Lower lobe of right lung (tissue), 2 donors: ENCODE measurements at regions not wholly inside any gene's neighbourhood (a gene's known extent, or its start where the extent isn't known, plus 50 kb on each side); places are given as distances from the start of the nearest gene placed in this dataset.
A peak's percentile ranks its signal among the peaks of the same experiment; 100 is the strongest.

ENCODE experiments used
- ATAC-seq, 2 donors: fragments of 200-7000 bp; cut with Tn5 transposase; one replicate each; pipeline ENCODE4 v1.9.1; 2020 to 2022; ENCODE audit warnings: mild to moderate bottlenecking in 2 of 2, moderate library complexity in 2 of 2
- DNase-seq: peaks from one replicate; pipeline ENCODE4 v3.0.0-alpha.2; 2020
- H3K27ac ChIP-seq: fragments of 200-600 bp; one replicate; pipeline ENCODE4 v1.8.0; 2022
- H3K27me3 ChIP-seq: fragments of 200-600 bp; one replicate; pipeline ENCODE4 v1.8.0; 2022; ENCODE audit warnings: low read depth
- H3K36me3 ChIP-seq: fragments of 200-600 bp; one replicate; pipeline ENCODE4 v1.8.0; 2022; ENCODE audit warnings: mild to moderate bottlenecking
- H3K4me1 ChIP-seq: fragments of 200-600 bp; one replicate; pipeline ENCODE4 v1.8.0; 2022
- H3K4me3 ChIP-seq: fragments of 200-600 bp; one replicate; pipeline ENCODE4 v1.8.0; 2022; ENCODE audit warnings: mild to moderate bottlenecking
- H3K9me3 ChIP-seq: fragments of 200-600 bp; one replicate; pipeline ENCODE4 v1.8.0; 2022
- CTCF ChIP-seq: fragments of 200-600 bp; IDR thresholded peaks from one replicate; pipeline ENCODE4 v1.8.0; 2022; ENCODE audit warnings: antibody characterized with exemption, mild to moderate bottlenecking
- intact Hi-C: fragments of 100-400 bp; cut with DNase I; formaldehyde crosslinking; loops from one replicate; pipeline ENCODE4 v1.11.0; 2022
- donor health status: DM: no; HTN: yes; CAD: no; lungs with severe emphysema.

DNA sequence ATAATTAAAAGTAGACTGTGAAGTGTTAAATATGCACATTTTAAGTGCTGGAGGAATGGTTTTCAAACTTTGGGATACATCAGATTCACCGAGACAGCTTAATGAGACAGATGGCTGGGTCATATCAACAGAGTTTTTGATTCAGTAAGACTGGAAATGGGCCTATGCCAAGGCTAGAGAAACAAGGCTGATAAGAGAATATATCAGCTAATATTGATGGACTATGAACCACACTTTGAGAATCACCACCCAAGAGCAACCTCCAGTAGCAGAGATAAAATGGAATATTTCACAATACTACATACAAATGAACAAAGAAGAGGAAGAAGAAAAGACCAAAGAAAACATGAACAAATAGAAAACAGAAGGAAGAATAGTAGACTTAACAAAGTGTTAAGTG, 450.2 kb upstream of the KLHL29 start:
- ATAC-seq (no peak), DNase-seq (no peak)
- no peak overlapping the region for H3K4me3 ChIP-seq
- no peaks in the 10 kb centered on the region for H3K4me1 ChIP-seq
- no peaks in the 10 kb centered on the region for H3K9me3 ChIP-seq
- intact Hi-C loops: no loop called here
- H3K27me3 ChIP-seq: no peaks in the 10 kb centered on the region
- no peaks in the 10 kb centered on the region for H3K36me3 ChIP-seq
- no peak for TF ChIP-seq CTCF
- H3K27ac ChIP-seq: no peak overlapping the region

GRCh38 chr2:22942441-22942840, 442.5 kb upstream of the KLHL29 start:
- intact Hi-C loops: no loop called here
- DNase-seq (no peak), ATAC-seq (no peak)
- Histone ChIP-seq H3K9me3 (no peaks in the 10 kb centered on the region), H3K27ac (no peak overlapping the region), H3K4me1 (no peaks in the 10 kb centered on the region), H3K27me3 (no peaks in the 10 kb centered on the region), H3K36me3 (no peaks in the 10 kb centered on the region), H3K4me3 (no peak overlapping the region)
- no peak for TF ChIP-seq CTCF

DNA sequence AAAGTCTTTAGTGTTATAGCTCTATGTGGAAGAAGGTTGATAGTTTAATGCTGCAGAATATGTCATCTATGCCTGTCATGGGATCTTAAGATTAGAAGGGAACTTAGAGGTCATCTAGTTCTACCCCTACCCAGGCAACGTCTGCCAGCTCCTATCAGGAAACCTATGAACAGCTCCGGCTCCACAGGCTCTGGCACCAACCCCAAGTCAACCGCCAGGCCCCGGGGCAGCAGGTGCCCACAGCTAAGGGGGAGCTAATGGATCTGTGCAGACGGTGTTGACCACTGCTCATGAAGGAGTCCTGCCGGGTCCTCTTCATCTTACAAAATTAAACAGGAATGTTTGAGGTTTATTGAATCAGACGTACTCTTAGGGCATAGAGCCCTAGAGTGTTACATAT, 440.8 kb upstream of the KLHL29 start:
- intact Hi-C loops: no loop called here
- DNase-seq (no peak), ATAC-seq (no peak)
- Histone ChIP-seq H3K36me3 (no peaks in the 10 kb centered on the region), H3K27me3 (no peaks in the 10 kb centered on the region), H3K4me1 (no peaks in the 10 kb centered on the region), H3K9me3 (no peaks in the 10 kb centered on the region), H3K4me3 (no peak overlapping the region), H3K27ac (no peak overlapping the region)
- TF ChIP-seq CTCF: no peak

- no peak for TF ChIP-seq CTCF
- H3K4me3 ChIP-seq: no peak overlapping the region
- intact Hi-C loops: no loop called here
- H3K4me1 ChIP-seq: no peaks in the 10 kb centered on the region
- ATAC-seq (no peak), DNase-seq (no peak)
- H3K36me3 ChIP-seq: no peaks in the 10 kb centered on the region
- H3K27ac ChIP-seq: no peak overlapping the region
- H3K9me3 ChIP-seq: no peaks in the 10 kb centered on the region
- no peaks in the 10 kb centered on the region for H3K27me3 ChIP-seq
These were observed 438.4 kb upstream of the KLHL29 start for GRCh38 chr2:22946553-22946952.

DNA sequence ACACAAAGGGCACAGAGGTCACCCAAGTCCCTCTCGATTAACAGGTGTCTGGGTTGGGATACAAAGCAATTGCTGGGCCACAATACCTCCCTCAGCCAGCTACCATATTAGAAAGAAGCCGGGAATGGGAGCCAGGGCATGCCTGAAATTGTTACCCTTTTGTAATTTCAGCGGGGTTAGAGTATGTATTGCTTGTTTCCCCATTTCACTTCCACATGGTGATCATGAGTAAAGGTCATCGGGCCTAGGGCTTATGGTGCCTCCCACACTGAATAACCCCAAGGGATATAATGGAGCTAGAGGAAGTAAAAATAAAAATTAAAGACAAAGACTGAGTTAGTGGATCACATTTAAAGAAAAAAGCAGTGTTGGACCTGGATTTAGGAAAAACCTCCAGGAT, 437.2 kb upstream of the KLHL29 start:
- ATAC-seq: peak; percentile 46 to 59
- Histone ChIP-seq H3K27ac (no peak overlapping the region), H3K27me3 (no peaks in the 10 kb centered on the region), H3K9me3 (no peaks in the 10 kb centered on the region), H3K4me3 (no peak overlapping the region), H3K36me3 (no peaks in the 10 kb centered on the region), H3K4me1 (no peaks in the 10 kb centered on the region)
- no peak for DNase-seq
- intact Hi-C loops: no loop called here
- TF ChIP-seq CTCF: no peak

- H3K4me1 ChIP-seq: no peaks in the 10 kb centered on the region
- TF ChIP-seq CTCF: no peak
- no peak for ATAC-seq
- intact Hi-C loops: no loop called here
- no peak overlapping the region for H3K4me3 ChIP-seq
- no peak for DNase-seq
- no peaks in the 10 kb centered on the region for H3K36me3 ChIP-seq
- no peak overlapping the region for H3K27ac ChIP-seq
- H3K9me3 ChIP-seq: no peaks in the 10 kb centered on the region
- H3K27me3 ChIP-seq: no peaks in the 10 kb centered on the region
These were observed 434.5 kb upstream of the KLHL29 start for GRCh38 chr2:22950431-22950830.
